SK-N-SH treated with all-trans-retinoic acid at 6 μM for 48 hours (cell line): ENCODE measurements at regions not wholly inside any gene's neighbourhood (a gene's known extent, or its start where the extent isn't known, plus 50 kb on each side); places are given as distances from the start of the nearest gene placed in this dataset.

Experiments
- ATAC-seq: fragments of 200-7000 bp; cut with Tn5 transposase; 3 replicates; pipeline ENCODE4 v1.9.1; 2020; ENCODE audit warnings: mild to moderate bottlenecking, moderate library complexity
- ARNTL ChIP-seq: fragments of 450-650 bp; formaldehyde crosslinking; IDR thresholded peaks from 2 replicates; pipeline ENCODE4 v1.5.0; 2020; ENCODE audit warnings: low read depth, mild to moderate bottlenecking, moderate library complexity, borderline replicate concordance
- BACH2 ChIP-seq: fragments of 250-450 bp; sonication (Bioruptor Pico); IDR thresholded peaks from 2 replicates; pipeline ENCODE4 v1.9.0; 2021; ENCODE audit warnings: mild to moderate bottlenecking, borderline replicate concordance
- CSDC2 ChIP-seq: fragments of 250-450 bp; sonication (Bioruptor Pico); IDR thresholded peaks from 2 replicates; pipeline ENCODE4 v1.5.0; 2020; ENCODE audit warnings: mild to moderate bottlenecking, moderate library complexity
- ESRRG ChIP-seq: fragments of 250-450 bp; sonication (Bioruptor Pico); IDR thresholded peaks from 2 replicates; pipeline ENCODE4 v1.6.1; 2021; ENCODE audit warnings: mild to moderate bottlenecking
- GLIS3 ChIP-seq: fragments of 250-450 bp; sonication (Bioruptor Pico); IDR thresholded peaks from 2 replicates; pipeline ENCODE4 v1.5.0; 2020; ENCODE audit warnings: mild to moderate bottlenecking, moderate library complexity
- ISL1 ChIP-seq: fragments of 250-450 bp; sonication (Bioruptor Pico); IDR thresholded peaks from 2 replicates; pipeline ENCODE4 v2.1.2; 2022; ENCODE audit warnings: mild to moderate bottlenecking, moderate library complexity
- OSR1 ChIP-seq: fragments of 250-450 bp; sonication (Bioruptor Pico); IDR thresholded peaks from 2 replicates; pipeline ENCODE4 v1.8.0; 2022; ENCODE audit warnings: moderate library complexity, mild to moderate bottlenecking, inconsistent platforms
- RARB ChIP-seq: fragments of 250-450 bp; sonication (Bioruptor Pico); IDR thresholded peaks from 2 replicates; pipeline ENCODE4 v1.8.0; 2021; ENCODE audit warnings: mild to moderate bottlenecking, moderate library complexity
- SNAI2 ChIP-seq: fragments of 250-450 bp; sonication (Bioruptor Pico); IDR thresholded peaks from 2 replicates; pipeline ENCODE4 v1.5.0; 2020; ENCODE audit warnings: mild to moderate bottlenecking, moderate library complexity
- TCF4 ChIP-seq: fragments of 250-450 bp; sonication (Bioruptor Pico); IDR thresholded peaks from 2 replicates; pipeline ENCODE4 v1.8.0; 2021; ENCODE audit warnings: mild to moderate bottlenecking, moderate library complexity, borderline replicate concordance
- TOX ChIP-seq: fragments of 250-450 bp; sonication (Bioruptor Pico); IDR thresholded peaks from 2 replicates; pipeline ENCODE4 v1.8.0; 2021; ENCODE audit warnings: mild to moderate bottlenecking, moderate library complexity, borderline replicate concordance
- TSHZ2 ChIP-seq: fragments of 250-450 bp; sonication (Bioruptor Pico); IDR thresholded peaks from 2 replicates; pipeline ENCODE4 v1.5.0; 2020; ENCODE audit warnings: mild to moderate bottlenecking, moderate library complexity
- ZC3H10 ChIP-seq: fragments of 250-450 bp; sonication (Bioruptor Pico); IDR thresholded peaks from 2 replicates; pipeline ENCODE4 v1.5.1; 2021; ENCODE audit warnings: mild to moderate bottlenecking, moderate library complexity
- ZFP3 ChIP-seq: fragments of 250-450 bp; sonication (Bioruptor Pico); IDR thresholded peaks from 2 replicates; pipeline ENCODE4 v1.5.0; 2020; ENCODE audit warnings: mild to moderate bottlenecking, moderate library complexity
- ZFP30 ChIP-seq: fragments of 450-650 bp; formaldehyde crosslinking; IDR thresholded peaks from 2 replicates; pipeline ENCODE4 v1.5.0; 2022; ENCODE audit warnings: mild to moderate bottlenecking, moderate library complexity
- ZNF565 ChIP-seq: fragments of 450-650 bp; formaldehyde crosslinking; conservative IDR thresholded peaks from 2 replicates; pipeline ENCODE4 v1.5.0; 2020; ENCODE audit warnings: low read depth, mild to moderate bottlenecking, moderate library complexity
- ZNF70 ChIP-seq: fragments of 450-650 bp; formaldehyde crosslinking; IDR thresholded peaks from 2 replicates; pipeline ENCODE4 v1.5.0; 2020; ENCODE audit warnings: mild to moderate bottlenecking, moderate library complexity
- ZNF8 ChIP-seq: fragments of 450-650 bp; formaldehyde crosslinking; IDR thresholded peaks from 2 replicates; pipeline ENCODE4 v1.5.0; 2020; ENCODE audit warnings: mild to moderate bottlenecking, moderate library complexity
- TF ChIP-seq, protein P1 (sequence below): fragments of 250-450 bp; sonication (Bioruptor Pico); IDR thresholded peaks from 2 replicates; pipeline ENCODE4 v1.5.1; 2021; ENCODE audit warnings: mild to moderate bottlenecking, moderate library complexity
- TF ChIP-seq, protein P2 (sequence below): fragments of 250-450 bp; sonication (Bioruptor Pico); IDR thresholded peaks from 2 replicates; pipeline ENCODE4 v1.8.0; 2020; ENCODE audit warnings: mild to moderate bottlenecking, moderate library complexity, borderline replicate concordance
- TF ChIP-seq, protein P3 (sequence below): fragments of 250-450 bp; sonication (Bioruptor Pico); IDR thresholded peaks from 2 replicates; pipeline ENCODE4 v1.5.1; 2020; ENCODE audit warnings: low read depth, mild to moderate bottlenecking, moderate library complexity
- TF ChIP-seq, protein P4 (sequence below): fragments of 250-450 bp; sonication (Bioruptor Pico); IDR thresholded peaks from 2 replicates; pipeline ENCODE4 v1.8.0; 2021; ENCODE audit warnings: low read depth, mild to moderate bottlenecking, moderate library complexity, borderline replicate concordance

- TF ChIP-seq BACH2 (CRISPR knock-in tag) (no peak), ZFP3 (CRISPR knock-in tag) (no peak), ISL1 (CRISPR knock-in tag) (no peak), RARB (CRISPR knock-in tag) (no peak), TCF4 (no peak)
- TF ChIP-seq, protein P1, sequence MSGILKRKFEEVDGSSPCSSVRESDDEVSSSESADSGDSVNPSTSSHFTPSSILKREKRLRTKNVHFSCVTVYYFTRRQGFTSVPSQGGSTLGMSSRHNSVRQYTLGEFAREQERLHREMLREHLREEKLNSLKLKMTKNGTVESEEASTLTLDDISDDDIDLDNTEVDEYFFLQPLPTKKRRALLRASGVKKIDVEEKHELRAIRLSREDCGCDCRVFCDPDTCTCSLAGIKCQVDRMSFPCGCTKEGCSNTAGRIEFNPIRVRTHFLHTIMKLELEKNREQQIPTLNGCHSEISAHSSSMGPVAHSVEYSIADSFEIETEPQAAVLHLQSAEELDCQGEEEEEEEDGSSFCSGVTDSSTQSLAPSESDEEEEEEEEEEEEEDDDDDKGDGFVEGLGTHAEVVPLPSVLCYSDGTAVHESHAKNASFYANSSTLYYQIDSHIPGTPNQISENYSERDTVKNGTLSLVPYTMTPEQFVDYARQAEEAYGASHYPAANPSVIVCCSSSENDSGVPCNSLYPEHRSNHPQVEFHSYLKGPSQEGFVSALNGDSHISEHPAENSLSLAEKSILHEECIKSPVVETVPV = no peak
- ATAC-seq = no peak
Measured at GRCh38 chr4:106767991-106768390, 268.1 kb downstream of the DKK2 start.

- ATAC-seq = peak; percentile 53; the same call in 2 of the 3 replicates
- TF ChIP-seq ZC3H10 (CRISPR knock-in tag) (no peak), TSHZ2 (CRISPR knock-in tag) (no peak), ZNF8 (CRISPR knock-in tag) (no peak), ZNF70 (no peak), TCF4 (no peak), BACH2 (CRISPR knock-in tag) (no peak), TOX (no peak), ZFP30 (CRISPR knock-in tag) (no peak), CSDC2 (CRISPR knock-in tag) (no peak), ZNF565 (CRISPR knock-in tag) (no peak), OSR1 (CRISPR knock-in tag) (no peak), ESRRG (CRISPR knock-in tag) (no peak)
- TF ChIP-seq, protein P1 = no peak
- TF ChIP-seq, protein P2, sequence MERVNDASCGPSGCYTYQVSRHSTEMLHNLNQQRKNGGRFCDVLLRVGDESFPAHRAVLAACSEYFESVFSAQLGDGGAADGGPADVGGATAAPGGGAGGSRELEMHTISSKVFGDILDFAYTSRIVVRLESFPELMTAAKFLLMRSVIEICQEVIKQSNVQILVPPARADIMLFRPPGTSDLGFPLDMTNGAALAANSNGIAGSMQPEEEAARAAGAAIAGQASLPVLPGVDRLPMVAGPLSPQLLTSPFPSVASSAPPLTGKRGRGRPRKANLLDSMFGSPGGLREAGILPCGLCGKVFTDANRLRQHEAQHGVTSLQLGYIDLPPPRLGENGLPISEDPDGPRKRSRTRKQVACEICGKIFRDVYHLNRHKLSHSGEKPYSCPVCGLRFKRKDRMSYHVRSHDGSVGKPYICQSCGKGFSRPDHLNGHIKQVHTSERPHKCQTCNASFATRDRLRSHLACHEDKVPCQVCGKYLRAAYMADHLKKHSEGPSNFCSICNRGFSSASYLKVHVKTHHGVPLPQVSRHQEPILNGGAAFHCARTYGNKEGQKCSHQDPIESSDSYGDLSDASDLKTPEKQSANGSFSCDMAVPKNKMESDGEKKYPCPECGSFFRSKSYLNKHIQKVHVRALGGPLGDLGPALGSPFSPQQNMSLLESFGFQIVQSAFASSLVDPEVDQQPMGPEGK (CRISPR knock-in tag) = no peak
- TF ChIP-seq, protein P3, sequence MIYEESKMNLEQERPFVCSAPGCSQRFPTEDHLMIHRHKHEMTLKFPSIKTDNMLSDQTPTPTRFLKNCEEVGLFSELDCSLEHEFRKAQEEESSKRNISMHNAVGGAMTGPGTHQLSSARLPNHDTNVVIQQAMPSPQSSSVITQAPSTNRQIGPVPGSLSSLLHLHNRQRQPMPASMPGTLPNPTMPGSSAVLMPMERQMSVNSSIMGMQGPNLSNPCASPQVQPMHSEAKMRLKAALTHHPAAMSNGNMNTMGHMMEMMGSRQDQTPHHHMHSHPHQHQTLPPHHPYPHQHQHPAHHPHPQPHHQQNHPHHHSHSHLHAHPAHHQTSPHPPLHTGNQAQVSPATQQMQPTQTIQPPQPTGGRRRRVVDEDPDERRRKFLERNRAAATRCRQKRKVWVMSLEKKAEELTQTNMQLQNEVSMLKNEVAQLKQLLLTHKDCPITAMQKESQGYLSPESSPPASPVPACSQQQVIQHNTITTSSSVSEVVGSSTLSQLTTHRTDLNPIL = no peak
- TF ChIP-seq, all 23 proteins: peak for 0
Measured at GRCh38 chr4:106766519-106766918, 269.6 kb downstream of the DKK2 start.

DNA sequence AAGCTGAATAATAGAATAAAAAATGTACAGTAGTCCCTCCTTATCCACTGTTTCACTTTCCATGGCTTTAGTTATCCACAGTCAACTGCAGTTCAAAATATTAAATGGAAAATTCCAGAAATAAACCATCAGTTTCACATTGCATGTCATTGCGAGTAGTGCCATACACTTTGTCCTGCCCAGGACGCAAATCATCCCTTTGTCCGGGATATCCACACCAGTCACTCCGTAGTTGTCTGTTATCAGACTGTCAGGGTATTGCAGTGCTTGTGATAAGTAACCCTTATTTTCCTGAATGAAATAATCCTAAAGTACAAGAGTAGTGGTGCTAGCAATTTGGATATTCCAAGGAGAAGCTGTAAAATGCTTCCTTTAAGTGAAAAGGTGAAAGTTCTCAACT lies 271.3 kb downstream of the DKK2 start:
- no peak for ATAC-seq
- TF ChIP-seq, protein P2 (CRISPR knock-in tag) = no peak
- TF ChIP-seq SNAI2 (CRISPR knock-in tag) (no peak), ZNF565 (CRISPR knock-in tag) (no peak), TOX (no peak), ZFP30 (CRISPR knock-in tag) (no peak), GLIS3 (no peak), ZNF8 (CRISPR knock-in tag) (no peak), TSHZ2 (CRISPR knock-in tag) (no peak), OSR1 (CRISPR knock-in tag) (no peak), TCF4 (no peak), RARB (CRISPR knock-in tag) (no peak), ARNTL (CRISPR knock-in tag) (no peak)
- TF ChIP-seq, protein P4, sequence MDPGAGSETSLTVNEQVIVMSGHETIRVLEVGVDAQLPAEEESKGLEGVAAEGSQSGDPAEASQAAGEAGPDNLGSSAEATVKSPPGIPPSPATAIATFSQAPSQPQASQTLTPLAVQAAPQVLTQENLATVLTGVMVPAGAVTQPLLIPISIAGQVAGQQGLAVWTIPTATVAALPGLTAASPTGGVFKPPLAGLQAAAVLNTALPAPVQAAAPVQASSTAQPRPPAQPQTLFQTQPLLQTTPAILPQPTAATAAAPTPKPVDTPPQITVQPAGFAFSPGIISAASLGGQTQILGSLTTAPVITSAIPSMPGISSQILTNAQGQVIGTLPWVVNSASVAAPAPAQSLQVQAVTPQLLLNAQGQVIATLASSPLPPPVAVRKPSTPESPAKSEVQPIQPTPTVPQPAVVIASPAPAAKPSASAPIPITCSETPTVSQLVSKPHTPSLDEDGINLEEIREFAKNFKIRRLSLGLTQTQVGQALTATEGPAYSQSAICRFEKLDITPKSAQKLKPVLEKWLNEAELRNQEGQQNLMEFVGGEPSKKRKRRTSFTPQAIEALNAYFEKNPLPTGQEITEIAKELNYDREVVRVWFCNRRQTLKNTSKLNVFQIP (CRISPR knock-in tag) = no peak
